GM12891 (cell line): ENCODE measurements at regions not wholly inside any gene's neighbourhood (a gene's known extent, or its start where the extent isn't known, plus 50 kb on each side); places are given as distances from the start of the nearest gene placed in this dataset.

Experiments
- DNase-seq: peaks from one replicate; pipeline ENCODE4 v3.0.0; 2011; ENCODE audit warnings: low spot score; ENCODE audit not compliant: insufficient read length
- FAIRE-seq: peaks from 2 replicates; lab custom pipeline; 2011; peaks lifted over from hg19 to GRCh38; lab: Jason Lieb, UNC
- PAX5 ChIP-seq: IDR thresholded peaks from 2 replicates; pipeline ENCODE4 v1.6.1; 2011; ENCODE audit warnings: low read length, moderate library complexity, mild to moderate bottlenecking; ENCODE audit not compliant: insufficient read depth, severe bottlenecking
- POLR2A ChIP-seq: IDR thresholded peaks from 2 replicates; pipeline ENCODE4 v1.6.1; 2011; ENCODE audit warnings: low read depth, low read length, control low read depth
- POLR2AphosphoS5 ChIP-seq: IDR thresholded peaks from 2 replicates; pipeline ENCODE4 v1.6.1; 2011; ENCODE audit warnings: low read depth, low read length, control low read depth
- POU2F2 ChIP-seq: IDR thresholded peaks from 2 replicates; pipeline ENCODE4 v1.6.1; 2011; ENCODE audit warnings: low read depth, mild to moderate bottlenecking, control low read depth, low read length, moderate library complexity
- SPI1 ChIP-seq: IDR thresholded peaks from 2 replicates; pipeline ENCODE4 v1.6.1; 2011; ENCODE audit warnings: low read depth, low read length, control low read depth
- TAF1 ChIP-seq: IDR thresholded peaks from 2 replicates; pipeline ENCODE4 v1.6.1; 2011; ENCODE audit warnings: low read depth, low read length, control low read depth

DNA sequence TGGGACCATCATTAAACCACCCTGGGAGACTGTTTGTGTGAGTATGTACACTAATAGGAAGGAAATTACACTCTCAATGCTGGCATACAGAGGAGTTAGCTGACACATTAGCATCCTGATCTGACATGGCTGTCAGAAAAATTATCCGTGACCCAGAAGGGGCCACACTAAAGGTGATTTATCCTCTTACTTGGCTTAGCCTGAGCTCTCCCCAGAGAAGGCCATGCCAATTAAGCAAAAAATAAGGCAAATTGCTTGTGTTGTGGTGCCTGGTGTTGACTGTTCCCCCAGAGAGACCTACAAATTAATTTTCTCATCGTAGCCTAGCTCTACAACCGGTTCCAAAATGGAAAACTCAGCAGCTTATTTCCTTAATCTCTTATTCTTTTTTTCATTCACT, 992.3 kb downstream of the KCNMA1 start:
- DNase-seq (no peak), FAIRE-seq (no peak)
- TF ChIP-seq POLR2A: no peak
- no peak for TF ChIP-seq TAF1
- no peak for TF ChIP-seq POU2F2
- TF ChIP-seq POLR2AphosphoS5: no peak
- no peak for TF ChIP-seq PAX5
- no peak for TF ChIP-seq SPI1

DNA sequence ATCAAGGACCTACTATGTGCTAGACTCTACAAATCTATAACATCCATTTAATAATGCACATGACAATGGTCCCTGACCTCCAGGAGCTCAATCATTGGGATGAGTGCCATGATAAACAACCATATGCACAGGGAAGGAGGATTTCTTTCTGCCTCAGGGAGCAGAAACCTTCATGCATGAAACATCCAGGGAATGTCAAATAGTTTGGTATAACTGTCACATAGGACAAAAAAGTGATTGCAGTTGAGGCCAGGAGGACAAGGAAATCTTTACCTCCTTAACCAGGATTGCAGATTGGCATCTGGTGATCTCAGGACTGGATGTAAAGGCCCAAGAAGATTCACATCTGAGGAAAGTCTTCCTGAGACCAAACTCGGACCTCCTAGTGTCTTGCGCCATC, 993.1 kb downstream of the KCNMA1 start:
- TF ChIP-seq SPI1: no peak
- TF ChIP-seq POLR2A: no peak
- TF ChIP-seq PAX5: no peak
- TF ChIP-seq TAF1: no peak
- no peak for TF ChIP-seq POU2F2
- no peak for TF ChIP-seq POLR2AphosphoS5
- no peak for FAIRE-seq
- no peak for DNase-seq

DNA sequence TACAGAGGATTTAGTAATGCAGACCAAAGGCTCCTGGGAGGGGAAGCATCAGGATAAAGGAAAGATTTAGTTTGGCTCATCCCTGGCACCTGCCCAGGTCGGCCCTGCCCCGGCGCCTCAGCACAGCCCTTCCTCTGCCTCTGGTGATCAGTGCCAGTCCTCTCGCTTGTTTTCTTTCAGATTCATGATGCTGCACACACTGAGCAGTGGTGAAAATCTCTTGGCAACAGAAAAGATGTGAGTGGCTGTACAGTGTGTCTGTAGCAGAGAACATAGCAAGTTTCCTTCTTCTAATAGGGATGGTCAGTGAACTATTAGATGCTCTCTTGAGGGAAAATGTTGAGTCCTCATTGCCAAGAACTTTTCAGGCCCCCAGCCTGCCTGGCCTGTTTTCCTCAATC, 994.1 kb downstream of the KCNMA1 start:
- FAIRE-seq: no peak
- TF ChIP-seq POU2F2 (no peak), TAF1 (no peak), POLR2AphosphoS5 (no peak), SPI1 (no peak), POLR2A (no peak), PAX5 (no peak)
- DNase-seq: no peak

DNA sequence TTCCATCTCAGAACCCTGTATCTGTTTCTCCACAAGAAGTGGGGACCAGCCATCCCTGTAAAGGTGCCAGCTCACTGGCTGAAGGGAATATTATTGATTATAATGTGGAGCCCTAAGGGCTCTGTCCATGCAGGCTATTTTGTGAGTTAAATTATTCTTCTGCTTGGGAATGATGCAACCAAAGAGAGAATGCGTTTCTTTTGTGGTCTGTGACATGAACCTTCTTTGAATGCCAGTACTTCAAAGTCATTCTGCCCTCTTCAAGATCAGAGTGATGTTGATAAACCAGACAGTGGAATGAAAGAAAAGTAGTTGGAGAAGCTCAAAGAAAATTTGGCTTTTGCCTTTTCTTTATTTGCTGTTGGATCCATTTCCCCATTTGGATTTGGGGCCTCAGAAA, 995.2 kb downstream of the KCNMA1 start:
- no peak for DNase-seq
- FAIRE-seq: no peak
- TF ChIP-seq TAF1: no peak
- no peak for TF ChIP-seq PAX5
- no peak for TF ChIP-seq POU2F2
- no peak for TF ChIP-seq POLR2AphosphoS5
- no peak for TF ChIP-seq SPI1
- no peak for TF ChIP-seq POLR2A

DNA sequence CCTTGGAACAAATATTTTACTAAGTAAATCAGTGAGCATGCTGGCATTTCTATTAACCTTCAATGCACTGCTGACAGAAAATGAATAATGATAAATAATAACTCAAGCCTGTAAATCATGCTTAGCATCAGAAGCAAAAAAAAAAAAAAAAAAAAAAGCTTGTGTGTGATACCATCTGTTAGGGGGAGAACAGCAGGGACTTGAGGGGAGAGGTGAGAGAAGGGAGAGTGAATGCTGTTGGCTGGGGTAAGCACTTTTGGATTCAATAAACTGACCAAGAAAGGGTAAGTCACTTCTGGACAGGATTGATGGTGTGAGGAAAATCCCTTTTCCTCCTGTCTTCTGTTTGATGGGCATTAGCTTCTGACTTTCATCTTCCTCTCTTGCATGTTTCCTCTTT, 996.4 kb downstream of the KCNMA1 start:
- TF ChIP-seq PAX5 (no peak), TAF1 (no peak), POU2F2 (no peak), POLR2A (no peak), POLR2AphosphoS5 (no peak), SPI1 (no peak)
- DNase-seq (no peak), FAIRE-seq (no peak)

DNA sequence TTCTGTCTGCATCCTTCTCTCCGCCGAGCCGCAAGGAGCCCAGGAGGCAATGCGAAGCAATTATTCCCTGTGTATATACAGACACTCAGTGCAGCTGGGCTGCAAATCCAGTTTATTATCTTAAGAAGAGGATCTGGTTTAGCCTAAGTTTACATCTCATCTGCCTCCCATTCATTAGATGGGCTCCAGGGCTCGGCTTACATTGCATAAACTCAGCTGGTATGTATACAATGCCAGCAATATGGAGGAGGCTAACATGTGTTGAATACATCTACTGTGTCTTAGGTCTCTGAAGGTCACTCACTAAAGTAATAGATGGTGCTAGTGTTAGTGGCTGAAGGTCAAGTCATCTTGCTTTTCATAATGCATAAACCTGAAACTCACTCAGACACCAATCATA, 996.8 kb downstream of the KCNMA1 start:
- TF ChIP-seq SPI1 (no peak), POLR2AphosphoS5 (no peak), TAF1 (no peak), POU2F2 (no peak), PAX5 (no peak), POLR2A (no peak)
- no peak for FAIRE-seq
- no peak for DNase-seq

DNA sequence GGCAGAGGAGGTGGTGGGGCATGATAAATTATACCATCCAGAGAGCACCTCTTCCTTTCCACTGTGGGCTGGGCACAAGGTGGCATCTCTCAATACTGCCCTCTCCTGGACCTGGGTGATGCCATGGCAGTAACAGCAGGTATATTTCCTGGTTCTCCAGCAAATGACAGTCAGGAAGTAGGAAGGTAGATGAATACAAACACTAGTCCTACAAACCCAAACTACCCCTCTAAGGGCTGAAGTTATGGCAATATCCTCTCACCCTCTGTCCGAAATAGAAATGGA, 1004.9 kb downstream of the KCNMA1 start:
- TF ChIP-seq TAF1 (no peak), POLR2AphosphoS5 (no peak), SPI1 (no peak), POLR2A (no peak), POU2F2 (no peak), PAX5 (no peak)
- no peak for DNase-seq
- no peak for FAIRE-seq

DNA sequence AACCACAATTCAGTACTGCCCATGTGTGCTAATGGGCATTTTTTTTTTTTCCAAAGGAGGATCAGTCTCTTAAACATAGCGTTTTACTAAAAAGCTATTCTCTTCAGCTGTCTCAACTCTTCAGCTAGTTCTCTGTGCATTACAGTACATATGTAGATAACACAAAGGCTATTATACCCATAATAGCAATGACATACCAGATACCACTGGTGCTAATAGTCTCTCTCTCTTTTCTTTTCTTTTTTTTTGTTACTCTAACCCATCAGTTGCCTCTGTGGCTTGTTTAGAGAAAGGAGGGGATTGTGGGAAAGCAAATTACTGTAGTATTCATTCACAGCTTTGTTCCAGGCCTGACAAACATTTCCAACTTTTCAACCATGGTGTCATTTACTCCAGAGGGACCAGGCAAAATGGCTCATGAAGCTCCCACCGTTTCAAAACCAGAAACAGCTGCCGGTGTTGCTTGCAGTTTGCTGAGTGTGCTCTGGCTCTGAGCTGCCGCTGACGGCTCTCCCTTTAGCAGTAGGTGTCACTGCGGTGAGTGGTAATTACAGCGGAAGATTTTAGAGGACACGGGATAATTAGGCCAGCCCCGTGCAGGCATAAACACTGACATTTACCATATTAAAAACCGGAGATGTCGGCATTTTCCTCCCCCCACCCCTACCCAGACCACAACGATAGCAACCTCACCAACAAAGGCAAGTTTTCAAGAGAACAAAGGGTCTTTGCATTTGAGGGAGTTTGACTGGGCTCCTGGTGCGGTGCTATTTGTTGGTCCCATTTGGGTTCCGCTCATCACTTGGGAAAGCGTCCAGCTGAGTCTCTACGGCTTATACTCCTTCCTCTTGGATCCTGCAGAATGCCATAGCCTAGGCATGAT, 1005.5 kb downstream of the KCNMA1 start:
- no peak for DNase-seq

DNA sequence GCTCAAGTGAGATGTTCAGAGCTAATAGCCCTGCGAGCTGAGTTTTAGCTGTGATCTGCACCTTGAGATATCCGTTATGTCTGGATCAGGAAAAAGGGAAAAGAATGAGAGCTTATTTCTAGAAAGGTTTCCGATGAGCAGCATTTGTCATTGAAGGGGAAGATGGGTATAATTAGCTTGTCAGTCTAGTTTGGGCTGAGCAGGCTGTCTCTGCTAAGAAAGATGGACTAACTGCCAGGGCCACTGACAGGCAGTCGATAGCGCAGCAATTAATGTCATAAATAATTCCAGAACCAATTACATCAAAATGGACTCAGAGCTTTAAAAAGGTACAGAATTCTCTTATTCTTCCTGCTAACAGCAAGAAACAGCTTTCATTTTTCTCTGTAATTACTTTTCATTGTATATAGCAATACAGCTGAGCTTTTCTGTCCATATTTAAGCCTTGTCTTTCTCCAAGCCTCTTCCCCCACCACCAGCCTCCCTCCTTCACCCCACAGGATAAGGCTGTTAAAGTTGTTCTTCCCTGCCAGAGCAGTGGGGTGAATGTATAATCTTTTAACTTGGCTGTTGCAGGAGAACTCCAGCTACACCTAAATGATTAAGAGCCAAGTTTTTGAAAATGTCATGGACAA, 1006.5 kb downstream of the KCNMA1 start:
- DNase-seq (no peak), FAIRE-seq (no peak)
- TF ChIP-seq TAF1 (no peak), POLR2A (no peak), SPI1 (no peak), PAX5 (no peak), POU2F2 (no peak), POLR2AphosphoS5 (no peak)

More for the DNA sequence above, 1005.5 kb downstream of the KCNMA1 start:
- TF ChIP-seq POU2F2 (no peak), SPI1 (no peak), POLR2AphosphoS5 (no peak)
- FAIRE-seq: no peak

DNA sequence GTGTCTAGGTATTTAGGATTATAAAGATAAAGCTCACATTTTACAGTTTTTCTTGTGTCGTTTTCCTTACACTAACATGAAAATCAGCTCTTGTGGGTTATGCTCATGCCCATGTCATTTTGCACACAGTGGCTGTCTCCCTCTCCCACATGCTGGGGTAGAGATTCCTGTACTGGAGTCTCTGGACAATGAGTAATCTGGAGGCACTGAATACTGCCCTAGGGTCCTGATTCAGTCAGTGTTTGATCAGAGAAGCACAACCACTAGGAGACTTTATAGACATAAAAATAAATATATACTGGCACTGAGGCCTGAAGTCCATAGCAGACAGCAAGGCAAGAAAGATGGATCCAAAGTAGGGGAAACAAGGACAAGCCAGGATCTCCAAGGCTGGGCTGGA, 1008.8 kb downstream of the KCNMA1 start:
- FAIRE-seq (no peak), DNase-seq (no peak)
- no peak for TF ChIP-seq POU2F2

DNA sequence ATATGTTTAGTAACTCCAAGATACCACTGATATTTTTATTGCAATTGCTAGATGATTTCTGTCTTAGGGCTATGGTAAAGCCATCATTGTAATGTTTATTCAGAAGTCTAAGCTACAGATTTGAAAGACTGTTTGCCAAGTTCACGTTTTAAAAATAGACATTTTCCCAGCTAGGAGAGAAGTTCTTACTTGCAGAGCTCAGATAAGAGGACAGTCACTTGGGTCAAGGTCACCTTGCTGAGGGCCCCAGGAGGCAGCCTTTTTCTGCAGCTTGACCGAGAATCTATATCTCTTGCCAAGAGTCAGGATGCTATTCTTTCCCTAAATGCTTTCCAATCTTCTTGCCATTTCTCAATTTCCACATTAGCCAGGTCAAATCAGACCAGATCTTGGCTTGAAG, 1011.2 kb downstream of the KCNMA1 start:
- DNase-seq: no peak
- FAIRE-seq: no peak
- TF ChIP-seq SPI1: no peak
- TF ChIP-seq POU2F2: no peak
- TF ChIP-seq TAF1: no peak
- TF ChIP-seq POLR2A: no peak
- TF ChIP-seq PAX5: no peak
- no peak for TF ChIP-seq POLR2AphosphoS5
